HL-60 (cell line): ENCODE measurements at regions not wholly inside any gene's neighbourhood (a gene's known extent, or its start where the extent isn't known, plus 50 kb on each side); places are given as distances from the start of the nearest gene placed in this dataset.

ENCODE experiments used
- DNase-seq, 2 experiments: peaks; one replicate each; pipeline ENCODE4 v3.0.0-alpha.2; 2010 to 2020; ENCODE audit warnings: low read depth in 1 of 2, low spot score in 1 of 2
- H3K27ac ChIP-seq: fragments of 250-450 bp; sonication (Bioruptor Pico); replicated peaks from 2 replicates; pipeline ENCODE4 v1.5.1; 2020; ENCODE audit warnings: mild to moderate bottlenecking, moderate library complexity
- H3K27me3 ChIP-seq: fragments of 250-450 bp; sonication (Bioruptor Pico); 2 replicates; pipeline ENCODE4 v1.5.1; 2021; ENCODE audit warnings: mild to moderate bottlenecking, moderate library complexity; ENCODE audit not compliant: insufficient read depth, poor library complexity, severe bottlenecking
- H3K4me3 ChIP-seq: replicated peaks from 2 replicates; pipeline ENCODE4 v1.5.1; 2011; ENCODE audit warnings: mild to moderate bottlenecking, control low read depth, low read length; ENCODE audit not compliant: insufficient read depth
- GABPA ChIP-seq: IDR thresholded peaks from 2 replicates; pipeline ENCODE4 v1.6.1; 2012; ENCODE audit warnings: low read depth
- POLR2AphosphoS5 ChIP-seq: IDR thresholded peaks from 2 replicates; pipeline ENCODE4 v1.6.1; 2012; ENCODE audit warnings: low read depth
- REST ChIP-seq: IDR thresholded peaks from 2 replicates; pipeline ENCODE4 v1.6.1; 2012; ENCODE audit warnings: low read depth; ENCODE audit not compliant: insufficient replicate concordance
- SPI1 ChIP-seq: IDR thresholded peaks from 2 replicates; pipeline ENCODE4 v1.6.1; 2012; ENCODE audit warnings: low read depth, mild to moderate bottlenecking, borderline replicate concordance
- TF ChIP-seq, protein P1 (sequence below): IDR thresholded peaks from one replicate; pipeline ENCODE4 v1.5.1; 2011; ENCODE audit warnings: low read length, control low read depth, inconsistent platforms; ENCODE audit not compliant: insufficient read depth

GRCh38 chr9:106298997-106299396, 564.0 kb upstream of the ZNF462 start:
- DNase-seq = no peak
- H3K27ac ChIP-seq = no peak overlapping the region
- no peaks in the 10 kb centered on the region for H3K27me3 ChIP-seq
- no peak overlapping the region for H3K4me3 ChIP-seq
- TF ChIP-seq SPI1 (no peak), POLR2AphosphoS5 (no peak), REST (no peak)
- TF ChIP-seq, protein P1, sequence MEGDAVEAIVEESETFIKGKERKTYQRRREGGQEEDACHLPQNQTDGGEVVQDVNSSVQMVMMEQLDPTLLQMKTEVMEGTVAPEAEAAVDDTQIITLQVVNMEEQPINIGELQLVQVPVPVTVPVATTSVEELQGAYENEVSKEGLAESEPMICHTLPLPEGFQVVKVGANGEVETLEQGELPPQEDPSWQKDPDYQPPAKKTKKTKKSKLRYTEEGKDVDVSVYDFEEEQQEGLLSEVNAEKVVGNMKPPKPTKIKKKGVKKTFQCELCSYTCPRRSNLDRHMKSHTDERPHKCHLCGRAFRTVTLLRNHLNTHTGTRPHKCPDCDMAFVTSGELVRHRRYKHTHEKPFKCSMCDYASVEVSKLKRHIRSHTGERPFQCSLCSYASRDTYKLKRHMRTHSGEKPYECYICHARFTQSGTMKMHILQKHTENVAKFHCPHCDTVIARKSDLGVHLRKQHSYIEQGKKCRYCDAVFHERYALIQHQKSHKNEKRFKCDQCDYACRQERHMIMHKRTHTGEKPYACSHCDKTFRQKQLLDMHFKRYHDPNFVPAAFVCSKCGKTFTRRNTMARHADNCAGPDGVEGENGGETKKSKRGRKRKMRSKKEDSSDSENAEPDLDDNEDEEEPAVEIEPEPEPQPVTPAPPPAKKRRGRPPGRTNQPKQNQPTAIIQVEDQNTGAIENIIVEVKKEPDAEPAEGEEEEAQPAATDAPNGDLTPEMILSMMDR = no peak

DNA sequence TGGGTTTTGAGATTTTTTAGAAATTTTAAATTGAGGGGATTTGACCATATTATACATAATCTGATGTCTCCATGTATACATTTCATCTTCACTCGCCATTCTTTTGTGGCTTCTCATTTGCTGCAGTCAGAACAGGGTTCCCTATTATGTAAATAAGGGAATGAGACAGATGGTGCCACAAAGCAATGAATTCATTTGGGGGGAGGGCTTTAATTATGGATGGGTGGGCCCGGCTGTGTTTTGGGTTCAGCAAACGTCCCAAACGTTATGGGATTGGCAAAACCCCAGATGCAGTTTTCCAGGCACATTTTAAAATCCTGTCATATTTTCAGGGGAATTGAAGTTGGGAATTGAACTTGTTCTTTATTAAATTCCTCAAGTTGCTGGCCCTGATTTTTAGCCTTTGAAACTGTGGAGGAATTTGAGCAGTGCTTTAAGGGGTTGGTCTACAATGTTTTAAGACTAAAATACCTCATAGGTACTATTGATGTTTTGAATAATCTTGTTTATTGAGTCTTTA, 558.5 kb upstream of the ZNF462 start:
- no peak for DNase-seq
- H3K4me3 ChIP-seq = no peak overlapping the region
- TF ChIP-seq SPI1 (no peak), REST (no peak), POLR2AphosphoS5 (no peak), GABPA (no peak)
- TF ChIP-seq, protein P1 = no peak
- no peak overlapping the region for H3K27ac ChIP-seq
- no peaks in the 10 kb centered on the region for H3K27me3 ChIP-seq

GRCh38 chr9:106305428-106306133, 557.4 kb upstream of the ZNF462 start:
- Histone ChIP-seq H3K27ac (no peak overlapping the region), H3K27me3 (no peaks in the 10 kb centered on the region), H3K4me3 (no peak overlapping the region)
- DNase-seq = no peak
- TF ChIP-seq REST = no peak
- TF ChIP-seq POLR2AphosphoS5 = no peak
- TF ChIP-seq, protein P1 = no peak
- no peak for TF ChIP-seq SPI1
- no peak for TF ChIP-seq GABPA
